WTC11 (cell line): ENCODE measurements at regions not wholly inside any gene's neighbourhood (a gene's known extent, or its start where the extent isn't known, plus 50 kb on each side); places are given as distances from the start of the nearest gene placed in this dataset.

Experiments
- ATAC-seq: fragments of 200-7000 bp; cut with Tn5 transposase; 2 replicates; pipeline ENCODE4 v1.10.0; 2021; ENCODE audit warnings: mild to moderate bottlenecking, moderate library complexity
- CTCF ChIA-PET: fragments of 300-600 bp; sonication (Branson Sonifier 250); formaldehyde crosslinking; loops from one replicate; lab custom pipeline; 2021; ENCODE audit warnings: antibody characterized with exemption; lab: Charles Lee
- POLR2A ChIA-PET: fragments of 350-600 bp; sonication (Branson Sonifier 250); formaldehyde crosslinking; loops from one replicate; lab custom pipeline; 2021; ENCODE audit warnings: antibody characterized with exemption; lab: Charles Lee
- DNase-seq: peaks from one replicate; pipeline ENCODE4 v3.0.0; 2021; ENCODE audit warnings: low spot score
- H3K27ac Mint-ChIP-seq: 2 replicates; pipeline ENCODE4 v1.8.0; 2021; ENCODE audit warnings: mixed read lengths
- H3K27me3 Mint-ChIP-seq: 2 replicates; pipeline ENCODE4 v1.8.0; 2021; ENCODE audit warnings: low read depth, mild to moderate bottlenecking, moderate library complexity, mixed read lengths
- H3K36me3 Mint-ChIP-seq: 2 replicates; pipeline ENCODE4 v1.8.0; 2021; ENCODE audit warnings: mixed read lengths
- H3K4me1 Mint-ChIP-seq: 2 replicates; pipeline ENCODE4 v1.8.0; 2022; ENCODE audit warnings: mixed read lengths
- H3K4me3 Mint-ChIP-seq: 2 replicates; pipeline ENCODE4 v1.8.0; 2021; ENCODE audit warnings: mild to moderate bottlenecking, moderate library complexity, mixed read lengths
- H3K9me3 Mint-ChIP-seq: 2 replicates; pipeline ENCODE4 v1.8.0; 2021; ENCODE audit warnings: mixed read lengths
- AFF4 ChIP-seq: sonication (generic); formaldehyde crosslinking; IDR thresholded peaks from 2 replicates; pipeline ENCODE4 v1.8.1; 2023; ENCODE audit warnings: mild to moderate bottlenecking, missing genetic modification reagents, borderline replicate concordance
- E2F5 ChIP-seq: sonication (generic); formaldehyde crosslinking; IDR thresholded peaks from 2 replicates; pipeline ENCODE4 v1.8.1; 2022; ENCODE audit warnings: mild to moderate bottlenecking, moderate library complexity, missing genetic modification reagents
- EMX1 ChIP-seq: fragments of 250-450 bp; sonication (Bioruptor Pico); IDR thresholded peaks from 2 replicates; pipeline ENCODE4 v1.8.0; 2021; ENCODE audit warnings: mild to moderate bottlenecking
- ESRRA ChIP-seq: sonication (generic); formaldehyde crosslinking; IDR thresholded peaks from 2 replicates; pipeline ENCODE4 v1.8.1; 2022; ENCODE audit warnings: mild to moderate bottlenecking, missing genetic modification reagents, borderline replicate concordance
- ETV6 ChIP-seq: sonication (generic); formaldehyde crosslinking; IDR thresholded peaks from 2 replicates; pipeline ENCODE4 v1.8.1; 2022; ENCODE audit warnings: mild to moderate bottlenecking, missing genetic modification reagents
- GABPB1 ChIP-seq: sonication (generic); formaldehyde crosslinking; IDR thresholded peaks from 2 replicates; pipeline ENCODE4 v1.8.1; 2023; ENCODE audit warnings: mild to moderate bottlenecking, missing genetic modification reagents
- JAZF1 ChIP-seq: fragments of 250-450 bp; sonication (Bioruptor Pico); IDR thresholded peaks from 2 replicates; pipeline ENCODE4 v1.9.0; 2021; ENCODE audit warnings: moderate library complexity, mild to moderate bottlenecking, inconsistent platforms
- JUN ChIP-seq: sonication (generic); formaldehyde crosslinking; IDR thresholded peaks from 2 replicates; pipeline ENCODE4 v1.8.0; 2023; ENCODE audit warnings: mild to moderate bottlenecking, missing genetic modification reagents
- PREB ChIP-seq: sonication (generic); formaldehyde crosslinking; IDR thresholded peaks from 2 replicates; pipeline ENCODE4 v1.8.1; 2022; ENCODE audit warnings: mild to moderate bottlenecking, missing genetic modification reagents, moderate library complexity, borderline replicate concordance
- SMAD3 ChIP-seq: sonication (generic); formaldehyde crosslinking; IDR thresholded peaks from 2 replicates; pipeline ENCODE4 v1.8.0; 2022; ENCODE audit warnings: missing genetic modification reagents, mild to moderate bottlenecking, borderline replicate concordance
- TCF7 ChIP-seq: sonication (generic); formaldehyde crosslinking; IDR thresholded peaks from 2 replicates; pipeline ENCODE4 v1.8.0; 2022; ENCODE audit warnings: mild to moderate bottlenecking, low read depth, missing genetic modification reagents, moderate library complexity
- ZNF281 ChIP-seq: sonication (generic); formaldehyde crosslinking; IDR thresholded peaks from 2 replicates; pipeline ENCODE4 v1.8.0; 2023; ENCODE audit warnings: mild to moderate bottlenecking, missing genetic modification reagents
- ZNF396 ChIP-seq: fragments of 250-450 bp; sonication (Bioruptor Pico); IDR thresholded peaks from 2 replicates; pipeline ENCODE4 v1.8.0; 2021; ENCODE audit warnings: mild to moderate bottlenecking, moderate library complexity, borderline replicate concordance
- TF ChIP-seq, protein P1 (sequence below): sonication (generic); formaldehyde crosslinking; IDR thresholded peaks from 2 replicates; pipeline ENCODE4 v1.8.0; 2022; ENCODE audit warnings: mild to moderate bottlenecking, missing genetic modification reagents
- TF ChIP-seq, protein P2 (sequence below): sonication (generic); formaldehyde crosslinking; IDR thresholded peaks from 2 replicates; pipeline ENCODE4 v1.8.0; 2023; ENCODE audit warnings: missing genetic modification reagents, mild to moderate bottlenecking, borderline replicate concordance

- Mint-ChIP-seq H3K9me3 (no peaks in the 10 kb centered on the region), H3K36me3 (no peaks in the 10 kb centered on the region)
- POLR2A ChIA-PET: no interaction called here
- no peak for DNase-seq
- TF ChIP-seq ZNF396 (CRISPR knock-in tag) (no peak), TCF7 (CRISPR knock-in tag) (no peak), GABPB1 (CRISPR knock-in tag) (no peak), JUN (no peak), ESRRA (CRISPR knock-in tag) (no peak), PREB (CRISPR knock-in tag) (no peak), JAZF1 (CRISPR knock-in tag) (no peak)
- TF ChIP-seq, all 79 proteins: peak for 0
- CTCF ChIA-PET: no interaction called here
- no peaks in the 10 kb centered on the region; the same call in 1 of the 2 replicates for H3K27me3 Mint-ChIP-seq
- no peak for ATAC-seq
- H3K27ac Mint-ChIP-seq: no peak overlapping the region
- H3K4me1 Mint-ChIP-seq: no peaks in the 10 kb centered on the region; the same call in 1 of the 2 replicates
- no peak overlapping the region for H3K4me3 Mint-ChIP-seq
Measured at GRCh38 chr1:29747196-29747595, 510.9 kb downstream of the PTPRU start.

- Mint-ChIP-seq H3K4me3 (no peak overlapping the region), H3K36me3 (no peaks in the 10 kb centered on the region), H3K4me1 (no peaks in the 10 kb centered on the region; the same call in 1 of the 2 replicates), H3K27me3 (no peaks in the 10 kb centered on the region; the same call in 1 of the 2 replicates), H3K9me3 (no peaks in the 10 kb centered on the region), H3K27ac (no peak overlapping the region)
- no peak for DNase-seq
- ChIA-PET CTCF (no interaction called here), POLR2A (no interaction called here)
- TF ChIP-seq, protein P1, sequence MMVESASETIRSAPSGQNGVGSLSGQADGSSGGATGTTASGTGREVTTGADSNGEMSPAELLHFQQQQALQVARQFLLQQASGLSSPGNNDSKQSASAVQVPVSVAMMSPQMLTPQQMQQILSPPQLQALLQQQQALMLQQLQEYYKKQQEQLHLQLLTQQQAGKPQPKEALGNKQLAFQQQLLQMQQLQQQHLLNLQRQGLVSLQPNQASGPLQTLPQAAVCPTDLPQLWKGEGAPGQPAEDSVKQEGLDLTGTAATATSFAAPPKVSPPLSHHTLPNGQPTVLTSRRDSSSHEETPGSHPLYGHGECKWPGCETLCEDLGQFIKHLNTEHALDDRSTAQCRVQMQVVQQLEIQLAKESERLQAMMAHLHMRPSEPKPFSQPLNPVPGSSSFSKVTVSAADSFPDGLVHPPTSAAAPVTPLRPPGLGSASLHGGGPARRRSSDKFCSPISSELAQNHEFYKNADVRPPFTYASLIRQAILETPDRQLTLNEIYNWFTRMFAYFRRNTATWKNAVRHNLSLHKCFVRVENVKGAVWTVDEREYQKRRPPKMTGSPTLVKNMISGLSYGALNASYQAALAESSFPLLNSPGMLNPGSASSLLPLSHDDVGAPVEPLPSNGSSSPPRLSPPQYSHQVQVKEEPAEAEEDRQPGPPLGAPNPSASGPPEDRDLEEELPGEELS (CRISPR knock-in tag): no peak
- no peak for TF ChIP-seq EMX1
- TF ChIP-seq JUN: no peak
- no peak for TF ChIP-seq E2F5
- TF ChIP-seq AFF4: no peak
- no peak for TF ChIP-seq ZNF396 (CRISPR knock-in tag)
- TF ChIP-seq SMAD3 (CRISPR knock-in tag): no peak
- TF ChIP-seq ZNF281 (CRISPR knock-in tag): no peak
- TF ChIP-seq ETV6: no peak
- TF ChIP-seq, protein P2, sequence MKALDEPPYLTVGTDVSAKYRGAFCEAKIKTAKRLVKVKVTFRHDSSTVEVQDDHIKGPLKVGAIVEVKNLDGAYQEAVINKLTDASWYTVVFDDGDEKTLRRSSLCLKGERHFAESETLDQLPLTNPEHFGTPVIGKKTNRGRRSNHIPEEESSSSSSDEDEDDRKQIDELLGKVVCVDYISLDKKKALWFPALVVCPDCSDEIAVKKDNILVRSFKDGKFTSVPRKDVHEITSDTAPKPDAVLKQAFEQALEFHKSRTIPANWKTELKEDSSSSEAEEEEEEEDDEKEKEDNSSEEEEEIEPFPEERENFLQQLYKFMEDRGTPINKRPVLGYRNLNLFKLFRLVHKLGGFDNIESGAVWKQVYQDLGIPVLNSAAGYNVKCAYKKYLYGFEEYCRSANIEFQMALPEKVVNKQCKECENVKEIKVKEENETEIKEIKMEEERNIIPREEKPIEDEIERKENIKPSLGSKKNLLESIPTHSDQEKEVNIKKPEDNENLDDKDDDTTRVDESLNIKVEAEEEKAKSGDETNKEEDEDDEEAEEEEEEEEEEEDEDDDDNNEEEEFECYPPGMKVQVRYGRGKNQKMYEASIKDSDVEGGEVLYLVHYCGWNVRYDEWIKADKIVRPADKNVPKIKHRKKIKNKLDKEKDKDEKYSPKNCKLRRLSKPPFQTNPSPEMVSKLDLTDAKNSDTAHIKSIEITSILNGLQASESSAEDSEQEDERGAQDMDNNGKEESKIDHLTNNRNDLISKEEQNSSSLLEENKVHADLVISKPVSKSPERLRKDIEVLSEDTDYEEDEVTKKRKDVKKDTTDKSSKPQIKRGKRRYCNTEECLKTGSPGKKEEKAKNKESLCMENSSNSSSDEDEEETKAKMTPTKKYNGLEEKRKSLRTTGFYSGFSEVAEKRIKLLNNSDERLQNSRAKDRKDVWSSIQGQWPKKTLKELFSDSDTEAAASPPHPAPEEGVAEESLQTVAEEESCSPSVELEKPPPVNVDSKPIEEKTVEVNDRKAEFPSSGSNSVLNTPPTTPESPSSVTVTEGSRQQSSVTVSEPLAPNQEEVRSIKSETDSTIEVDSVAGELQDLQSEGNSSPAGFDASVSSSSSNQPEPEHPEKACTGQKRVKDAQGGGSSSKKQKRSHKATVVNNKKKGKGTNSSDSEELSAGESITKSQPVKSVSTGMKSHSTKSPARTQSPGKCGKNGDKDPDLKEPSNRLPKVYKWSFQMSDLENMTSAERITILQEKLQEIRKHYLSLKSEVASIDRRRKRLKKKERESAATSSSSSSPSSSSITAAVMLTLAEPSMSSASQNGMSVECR (CRISPR knock-in tag): no peak
- no peak for ATAC-seq
Measured at GRCh38 chr1:29746076-29746665, 509.8 kb downstream of the PTPRU start.
